ENCODE measurements at regions not wholly inside any gene's neighbourhood (a gene's known extent, or its start where the extent isn't known, plus 50 kb on each side); places are given as distances from the start of the nearest gene placed in this dataset.

DNA sequence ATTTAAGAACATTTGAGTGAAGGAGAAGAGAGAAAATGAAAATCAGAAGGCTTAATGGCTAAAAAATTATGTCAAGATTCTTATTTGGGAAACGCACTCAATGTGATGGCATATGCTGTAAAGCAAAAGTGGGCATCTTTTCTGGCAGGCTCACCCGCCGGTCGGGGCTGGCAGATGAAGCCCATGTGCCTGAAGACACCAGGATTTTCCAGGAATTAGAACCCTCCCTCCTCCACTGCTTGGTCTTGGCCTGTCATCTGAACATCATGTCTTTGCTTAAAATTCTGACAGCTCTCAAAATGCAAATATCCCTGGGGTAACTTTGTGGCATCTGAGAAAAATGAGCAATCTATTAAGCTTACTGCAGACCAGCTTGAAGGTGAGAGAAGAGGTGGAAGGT lies 337.9 kb downstream of the IRX1 start:
- Histone ChIP-seq H3K27ac (no peak overlapping the region), H3K27me3 (no peaks in the 10 kb centered on the region), H3K9me3 (no peaks in the 10 kb centered on the region), H3K4me3 (no peak overlapping the region), H3K36me3 (no peaks in the 10 kb centered on the region), H3K4me1 (ENCODE audit: insufficient read depth) (no peaks in the 10 kb centered on the region)
- intact Hi-C loops (cut with DNase I): no loop called here
- no peak for DNase-seq
- WGBS, 3 donors: 84 to 85% (median 85%) methylated on average over 4 of the region's 4 CpGs
- TF ChIP-seq, protein P1, sequence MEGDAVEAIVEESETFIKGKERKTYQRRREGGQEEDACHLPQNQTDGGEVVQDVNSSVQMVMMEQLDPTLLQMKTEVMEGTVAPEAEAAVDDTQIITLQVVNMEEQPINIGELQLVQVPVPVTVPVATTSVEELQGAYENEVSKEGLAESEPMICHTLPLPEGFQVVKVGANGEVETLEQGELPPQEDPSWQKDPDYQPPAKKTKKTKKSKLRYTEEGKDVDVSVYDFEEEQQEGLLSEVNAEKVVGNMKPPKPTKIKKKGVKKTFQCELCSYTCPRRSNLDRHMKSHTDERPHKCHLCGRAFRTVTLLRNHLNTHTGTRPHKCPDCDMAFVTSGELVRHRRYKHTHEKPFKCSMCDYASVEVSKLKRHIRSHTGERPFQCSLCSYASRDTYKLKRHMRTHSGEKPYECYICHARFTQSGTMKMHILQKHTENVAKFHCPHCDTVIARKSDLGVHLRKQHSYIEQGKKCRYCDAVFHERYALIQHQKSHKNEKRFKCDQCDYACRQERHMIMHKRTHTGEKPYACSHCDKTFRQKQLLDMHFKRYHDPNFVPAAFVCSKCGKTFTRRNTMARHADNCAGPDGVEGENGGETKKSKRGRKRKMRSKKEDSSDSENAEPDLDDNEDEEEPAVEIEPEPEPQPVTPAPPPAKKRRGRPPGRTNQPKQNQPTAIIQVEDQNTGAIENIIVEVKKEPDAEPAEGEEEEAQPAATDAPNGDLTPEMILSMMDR (IDR thresholded peaks at IDR 0.05): no peak
- no peak for TF ChIP-seq EP300 (IDR thresholded peaks at IDR 0.05)
- TF ChIP-seq POLR2A (IDR thresholded peaks at IDR 0.05): no peak

DNA sequence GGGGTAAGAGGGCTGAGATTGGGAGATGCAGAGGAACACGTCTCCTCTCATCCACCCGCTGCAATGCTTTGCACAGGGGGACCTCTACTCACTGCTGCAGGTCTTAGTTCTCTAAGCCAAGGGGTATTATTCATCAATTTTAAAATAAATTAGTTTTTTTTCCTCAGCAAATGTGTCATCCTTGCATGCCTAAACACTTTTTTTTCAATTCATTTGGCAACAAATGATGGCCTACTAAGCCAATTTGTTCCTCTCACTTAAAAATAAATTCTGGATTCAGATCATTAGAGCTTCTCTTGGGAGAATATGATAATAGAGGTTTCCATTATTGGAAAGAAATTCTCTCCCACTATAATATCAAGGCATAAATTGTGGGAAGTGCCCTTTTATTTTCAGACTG lies 338.3 kb downstream of the IRX1 start:
- no peak for TF ChIP-seq EP300 (IDR thresholded peaks at IDR 0.05)
- TF ChIP-seq, protein P1 (IDR thresholded peaks at IDR 0.05): no peak
- TF ChIP-seq POLR2A (IDR thresholded peaks at IDR 0.05): no peak
- Histone ChIP-seq H3K27ac (no peak overlapping the region), H3K9me3 (no peaks in the 10 kb centered on the region), H3K4me1 (ENCODE audit: insufficient read depth) (no peaks in the 10 kb centered on the region), H3K4me3 (no peak overlapping the region), H3K27me3 (no peaks in the 10 kb centered on the region), H3K36me3 (no peaks in the 10 kb centered on the region)
- DNase-seq: no peak
- intact Hi-C loops (cut with DNase I): no loop called here
- WGBS, 3 donors: 58 to 77% (median 73%) methylated on average over 2 of the region's 2 CpGs

DNA sequence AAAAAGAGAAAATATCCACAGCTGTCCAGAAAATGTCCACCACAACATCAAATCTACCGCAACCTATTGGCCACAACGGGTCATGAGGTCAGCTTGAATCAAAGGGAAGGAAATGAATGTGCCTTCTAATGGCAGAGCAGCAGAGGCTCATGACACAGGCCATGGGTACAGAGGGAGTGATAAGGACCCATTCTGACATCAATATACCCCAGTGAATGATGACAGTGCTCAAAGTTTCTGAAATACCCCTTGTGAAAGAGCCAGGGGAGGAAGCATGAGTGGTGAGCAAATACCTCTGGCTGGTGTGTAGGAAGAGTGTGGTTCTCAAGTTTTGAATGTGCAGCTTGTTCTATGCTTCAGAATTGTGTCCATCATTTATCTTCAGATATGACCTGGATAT lies 348.2 kb downstream of the IRX1 start:
- no peaks in the 10 kb centered on the region for H3K4me1 ChIP-seq (ENCODE audit: insufficient read depth)
- no peak overlapping the region for H3K4me3 ChIP-seq
- no peaks in the 10 kb centered on the region for H3K36me3 ChIP-seq
- no peaks in the 10 kb centered on the region for H3K27me3 ChIP-seq
- H3K27ac ChIP-seq: no peak overlapping the region
- intact Hi-C loops (cut with DNase I): no loop called here
- no peak for DNase-seq
- no peak for TF ChIP-seq EP300 (IDR thresholded peaks at IDR 0.05)
- TF ChIP-seq, protein P1 (IDR thresholded peaks at IDR 0.05): no peak
- TF ChIP-seq POLR2A (IDR thresholded peaks at IDR 0.05): no peak
- H3K9me3 ChIP-seq: no peaks in the 10 kb centered on the region
- WGBS, 3 donors: 80 to 90% (median 81%) methylated on average over 2 of the region's 2 CpGs

DNA sequence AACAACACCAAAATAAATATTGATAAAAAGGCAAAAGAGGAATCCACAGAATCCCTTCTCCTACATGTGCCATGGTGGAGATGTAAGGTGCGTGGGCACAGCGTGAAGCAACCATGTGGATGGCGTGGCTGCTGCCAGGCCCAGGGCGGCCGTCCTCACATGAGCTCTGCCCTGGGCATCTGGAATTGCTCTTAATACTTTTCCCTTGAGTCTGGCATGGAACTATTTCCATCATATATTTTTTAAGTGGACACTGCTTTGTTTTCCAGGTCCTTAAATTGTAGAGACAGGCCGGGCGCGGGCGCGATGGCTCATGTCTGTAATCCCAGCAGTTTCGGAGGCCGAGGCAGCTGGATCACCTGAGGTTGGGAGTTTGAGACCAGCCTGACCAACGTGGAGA lies 349.3 kb downstream of the IRX1 start:
- Histone ChIP-seq H3K4me3 (no peak overlapping the region), H3K36me3 (no peaks in the 10 kb centered on the region), H3K27me3 (no peaks in the 10 kb centered on the region), H3K4me1 (ENCODE audit: insufficient read depth) (no peaks in the 10 kb centered on the region), H3K9me3 (no peaks in the 10 kb centered on the region), H3K27ac (no peak overlapping the region)
- WGBS, 3 donors: 89 to 94% (median 90%) methylated on average over 13 of the region's 13 CpGs
- intact Hi-C loops (cut with DNase I): no loop called here
- TF ChIP-seq POLR2A (IDR thresholded peaks at IDR 0.05): no peak
- no peak for TF ChIP-seq EP300 (IDR thresholded peaks at IDR 0.05)
- TF ChIP-seq, protein P1 (IDR thresholded peaks at IDR 0.05): no peak
- no peak for DNase-seq

DNA sequence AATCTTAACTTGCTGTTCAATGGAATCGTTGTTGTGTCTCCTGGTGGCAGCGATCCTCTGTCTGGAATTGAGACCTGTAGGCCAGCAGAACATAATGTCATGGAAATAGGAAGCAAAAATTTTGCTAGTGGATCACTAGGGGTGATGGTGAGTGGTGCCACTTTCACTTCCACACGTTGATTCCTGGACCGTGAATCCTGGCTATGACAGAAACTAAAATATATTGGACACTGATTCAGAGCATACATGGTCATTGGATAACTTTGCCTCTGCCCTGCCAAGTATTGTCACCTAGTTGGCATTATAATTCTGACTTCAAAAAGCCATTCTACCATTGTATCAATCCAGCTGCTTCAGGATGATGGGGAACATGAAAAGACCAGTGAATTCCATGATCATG lies 353.2 kb downstream of the IRX1 start:
- no peaks in the 10 kb centered on the region for H3K27me3 ChIP-seq
- H3K36me3 ChIP-seq: no peaks in the 10 kb centered on the region
- 73 to 80% (median 75%) methylated on average over 4 of the region's 4 CpGs for WGBS, 3 donors
- no peaks in the 10 kb centered on the region for H3K4me1 ChIP-seq (ENCODE audit: insufficient read depth)
- no peak overlapping the region for H3K4me3 ChIP-seq
- no peaks in the 10 kb centered on the region for H3K9me3 ChIP-seq
- TF ChIP-seq, protein P1 (IDR thresholded peaks at IDR 0.05): no peak
- TF ChIP-seq POLR2A (IDR thresholded peaks at IDR 0.05) (no peak), EP300 (IDR thresholded peaks at IDR 0.05) (no peak)
- H3K27ac ChIP-seq: no peak overlapping the region
- intact Hi-C loops (cut with DNase I): no loop called here
- DNase-seq: no peak

All from ovary (tissue), 7 donors.